Right atrium auricular region (tissue), 2 donors: ENCODE measurements at regions not wholly inside any gene's neighbourhood (a gene's known extent, or its start where the extent isn't known, plus 50 kb on each side); places are given as distances from the start of the nearest gene placed in this dataset.

Experiments used
- DNase-seq: peaks from one replicate; pipeline ENCODE4 v3.0.0-alpha.2; 2019; ENCODE audit warnings: low spot score
- H3K27ac ChIP-seq, 2 donors: fragments of 200-600 bp; sonication (generic); 1 replicate in 1 of 2; 2 replicates in 1 of 2; pipeline ENCODE4 v1.5.1; 2016 to 2019
- H3K27me3 ChIP-seq, 2 donors: fragments of 200-600 bp; sonication (generic); one replicate each; pipeline versions ENCODE4 v1.5.1 to v1.6.0; 2017 to 2019
- H3K36me3 ChIP-seq: fragments of 200-600 bp; sonication (generic); one replicate; pipeline ENCODE4 v1.5.1; 2016
- H3K4me1 ChIP-seq, 2 donors: fragments of 200-600 bp; sonication (generic); one replicate each; pipeline versions ENCODE4 v1.5.1 to v1.6.0; 2017 to 2019
- H3K4me3 ChIP-seq, 2 donors: fragments of 200-600 bp; sonication (generic); 1 replicate in 1 of 2; 2 replicates in 1 of 2; pipeline ENCODE4 v1.5.1; 2017 to 2019; ENCODE audit warnings: mild to moderate bottlenecking in 1 of 2, moderate library complexity in 1 of 2
- H3K9me3 ChIP-seq, 2 donors: fragments of 200-600 bp; sonication (generic); one replicate each; pipeline ENCODE4 v1.5.1; 2019
- TF ChIP-seq, protein P1 (sequence below), 2 donors: fragments of 200-600 bp; sonication (generic); IDR thresholded peaks; one replicate each; pipeline ENCODE4 v1.5.1; 2019; ENCODE audit warnings: antibody characterized with exemption in 2 of 2

DNA sequence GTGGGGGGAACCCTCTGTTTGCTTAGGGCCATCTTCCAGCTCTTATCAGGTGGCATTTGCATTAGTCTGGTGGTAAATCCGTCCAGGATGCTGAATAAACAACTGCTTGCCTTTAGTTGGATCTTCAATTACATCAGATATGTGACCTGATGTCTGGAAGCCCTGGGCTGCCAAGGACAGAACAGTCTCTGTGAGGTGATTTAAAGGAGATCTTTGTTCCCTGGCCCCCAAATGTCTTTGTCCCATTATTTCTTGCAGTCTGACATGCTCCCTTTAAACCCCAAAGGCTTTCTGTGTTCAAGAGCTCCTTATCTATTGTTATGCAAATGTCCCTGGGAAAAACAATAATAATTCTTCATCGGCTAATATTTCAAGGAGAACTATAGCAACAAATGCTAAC, 84.6 kb upstream of the SPTLC3 start:
- TF ChIP-seq, protein P1, sequence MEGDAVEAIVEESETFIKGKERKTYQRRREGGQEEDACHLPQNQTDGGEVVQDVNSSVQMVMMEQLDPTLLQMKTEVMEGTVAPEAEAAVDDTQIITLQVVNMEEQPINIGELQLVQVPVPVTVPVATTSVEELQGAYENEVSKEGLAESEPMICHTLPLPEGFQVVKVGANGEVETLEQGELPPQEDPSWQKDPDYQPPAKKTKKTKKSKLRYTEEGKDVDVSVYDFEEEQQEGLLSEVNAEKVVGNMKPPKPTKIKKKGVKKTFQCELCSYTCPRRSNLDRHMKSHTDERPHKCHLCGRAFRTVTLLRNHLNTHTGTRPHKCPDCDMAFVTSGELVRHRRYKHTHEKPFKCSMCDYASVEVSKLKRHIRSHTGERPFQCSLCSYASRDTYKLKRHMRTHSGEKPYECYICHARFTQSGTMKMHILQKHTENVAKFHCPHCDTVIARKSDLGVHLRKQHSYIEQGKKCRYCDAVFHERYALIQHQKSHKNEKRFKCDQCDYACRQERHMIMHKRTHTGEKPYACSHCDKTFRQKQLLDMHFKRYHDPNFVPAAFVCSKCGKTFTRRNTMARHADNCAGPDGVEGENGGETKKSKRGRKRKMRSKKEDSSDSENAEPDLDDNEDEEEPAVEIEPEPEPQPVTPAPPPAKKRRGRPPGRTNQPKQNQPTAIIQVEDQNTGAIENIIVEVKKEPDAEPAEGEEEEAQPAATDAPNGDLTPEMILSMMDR (IDR thresholded peaks at IDR 0.05), result no peak
- Histone ChIP-seq H3K27ac (no peak overlapping the region), H3K4me3 (no peak overlapping the region), H3K27me3 (no peaks in the 10 kb centered on the region), H3K36me3 (no peaks in the 10 kb centered on the region), H3K9me3 (no peaks in the 10 kb centered on the region), H3K4me1 (peaks cover 0 to 7% of the 10 kb centered on the region in 2 donors)
- no peak for DNase-seq

DNA sequence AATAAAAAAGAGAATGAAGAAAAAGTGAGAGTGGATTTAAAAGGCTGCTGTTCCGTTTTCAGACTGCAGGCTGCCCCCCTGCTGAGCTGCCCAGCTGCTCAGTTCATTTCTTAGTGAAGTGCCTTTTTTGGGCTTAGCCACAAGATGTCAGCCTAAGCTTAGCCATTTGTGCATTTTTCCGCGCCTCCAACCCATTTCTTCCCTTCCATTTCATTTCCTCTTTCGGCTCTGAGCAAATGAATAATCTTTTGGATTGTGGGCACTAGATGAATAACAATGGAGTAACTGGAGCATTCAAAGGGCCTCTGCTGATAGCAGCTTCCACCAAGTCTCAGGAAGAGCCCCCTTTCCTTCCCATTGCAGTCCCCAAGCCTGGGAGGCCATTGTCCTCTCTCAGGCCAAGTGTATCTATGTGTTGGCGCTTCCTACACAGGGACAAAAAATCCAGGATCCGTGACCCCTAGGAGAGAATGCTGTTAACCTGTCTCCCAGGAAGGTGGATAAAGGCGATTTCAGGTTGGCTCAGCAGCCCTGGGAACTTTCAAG, 83.5 kb upstream of the SPTLC3 start:
- no peak for DNase-seq
- Histone ChIP-seq H3K36me3 (no peaks in the 10 kb centered on the region), H3K27me3 (no peaks in the 10 kb centered on the region), H3K4me1 (peaks cover 0 to 7% of the 10 kb centered on the region in 2 donors), H3K27ac (no peak overlapping the region), H3K9me3 (no peaks in the 10 kb centered on the region), H3K4me3 (peak overlapping the region in 1 of 2 donors; percentile 15)
- TF ChIP-seq, protein P1 (IDR thresholded peaks at IDR 0.05), result peak; percentile 59 to 83

DNA sequence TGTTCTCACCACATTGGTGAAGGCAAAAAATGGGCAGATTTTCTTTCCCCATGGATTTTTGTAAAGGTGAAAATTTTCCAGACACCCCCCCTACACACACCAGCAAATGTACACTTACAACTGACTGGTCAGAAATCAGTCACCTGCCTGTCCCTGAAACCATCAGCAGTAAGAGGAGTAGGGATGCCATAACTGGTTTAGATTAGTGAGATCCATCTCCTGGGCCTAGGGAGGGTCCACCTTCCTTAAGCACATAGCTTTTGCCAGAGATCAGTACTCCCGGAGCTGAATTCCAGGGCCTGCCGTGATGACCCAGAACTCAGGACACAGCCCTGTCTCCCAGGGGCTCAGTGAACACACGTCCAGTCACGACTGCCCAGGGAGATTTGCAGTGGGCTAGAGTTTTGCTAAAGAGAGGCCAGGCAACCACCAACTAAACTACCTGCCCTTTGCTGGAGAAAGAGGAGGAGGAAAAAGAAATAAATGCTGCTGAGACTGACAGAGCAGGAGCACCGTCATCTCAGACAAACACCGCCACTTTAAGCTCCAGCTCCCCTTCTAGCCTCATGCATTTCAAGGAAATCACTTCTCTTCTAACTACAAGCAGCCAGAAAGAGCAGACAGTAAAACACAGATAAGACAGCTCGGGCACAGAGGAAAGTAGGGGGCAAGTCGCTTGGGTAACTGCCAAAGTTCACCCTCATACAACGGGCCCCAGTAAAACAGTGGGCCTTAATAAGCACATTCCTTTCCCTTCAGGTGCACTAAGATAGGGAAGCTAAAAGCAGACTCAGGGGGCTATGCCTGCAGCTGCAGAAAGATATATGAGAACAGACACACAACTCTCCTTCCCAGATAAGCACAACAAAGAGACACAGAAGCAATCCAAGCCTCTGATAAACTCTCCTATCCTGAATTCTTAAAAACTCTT, 82.6 kb upstream of the SPTLC3 start:
- Histone ChIP-seq H3K4me3 (no peak overlapping the region), H3K36me3 (no peaks in the 10 kb centered on the region), H3K9me3 (no peaks in the 10 kb centered on the region), H3K27me3 (no peaks in the 10 kb centered on the region), H3K4me1 (peaks cover 0 to 7% of the 10 kb centered on the region in 2 donors), H3K27ac (no peak overlapping the region)
- TF ChIP-seq, protein P1 (IDR thresholded peaks at IDR 0.05), result no peak
- DNase-seq, result no peak

DNA sequence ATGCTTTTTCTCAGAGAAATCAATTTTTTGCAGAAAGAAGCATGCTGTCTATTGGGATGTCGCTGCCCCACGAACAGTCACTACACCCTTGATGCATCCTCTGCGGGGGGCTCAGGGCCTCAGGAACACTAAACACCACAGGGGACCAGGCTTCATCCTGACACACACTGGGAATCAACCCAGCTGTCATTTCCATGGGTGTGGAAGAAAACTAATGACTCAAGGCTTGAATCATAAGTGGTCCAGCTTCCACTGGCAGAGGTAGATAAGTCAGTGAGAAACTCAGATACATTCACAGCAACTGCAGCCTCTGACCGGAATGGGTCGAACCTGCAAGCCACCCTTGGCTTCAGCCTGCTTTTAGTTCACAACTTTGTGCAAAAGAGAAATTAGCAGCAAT, 81.3 kb upstream of the SPTLC3 start:
- no peak overlapping the region for H3K4me3 ChIP-seq
- no peaks in the 10 kb centered on the region for H3K27me3 ChIP-seq
- no peak for DNase-seq
- no peak overlapping the region for H3K27ac ChIP-seq
- no peaks in the 10 kb centered on the region for H3K9me3 ChIP-seq
- no peaks in the 10 kb centered on the region for H3K36me3 ChIP-seq
- TF ChIP-seq, protein P1 (IDR thresholded peaks at IDR 0.05), result no peak
- peaks cover 0 to 7% of the 10 kb centered on the region in 2 donors for H3K4me1 ChIP-seq

DNA sequence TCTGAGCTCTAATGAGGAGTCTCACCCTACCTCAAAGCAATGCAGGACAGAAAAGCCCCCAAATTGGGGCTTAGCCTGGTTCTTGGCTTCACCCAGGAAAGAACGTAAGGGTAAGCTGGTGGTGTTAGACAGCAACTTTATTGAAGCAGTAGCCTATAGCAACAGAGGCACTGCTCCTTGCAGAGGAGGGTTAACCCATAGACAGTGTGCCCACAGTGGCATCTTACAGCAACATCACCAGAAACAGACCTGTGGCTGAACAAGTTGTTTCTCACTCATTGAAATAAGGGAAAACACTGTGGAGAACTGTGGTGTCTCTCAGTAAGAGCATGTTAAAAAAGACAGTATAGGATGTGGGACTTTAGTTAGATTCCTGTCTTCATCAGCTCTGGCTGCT, 80.4 kb upstream of the SPTLC3 start:
- H3K4me1 ChIP-seq, result peaks cover 0 to 7% of the 10 kb centered on the region in 2 donors

More for the DNA sequence above, 80.4 kb upstream of the SPTLC3 start:
- TF ChIP-seq, protein P1 (IDR thresholded peaks at IDR 0.05), result no peak
- Histone ChIP-seq H3K9me3 (no peaks in the 10 kb centered on the region), H3K27ac (no peak overlapping the region), H3K27me3 (no peaks in the 10 kb centered on the region), H3K36me3 (no peaks in the 10 kb centered on the region), H3K4me3 (no peak overlapping the region)
- no peak for DNase-seq
